Ishikawa (cell line): ENCODE measurements at regions not wholly inside any gene's neighbourhood (a gene's known extent, or its start where the extent isn't known, plus 50 kb on each side); places are given as distances from the start of the nearest gene placed in this dataset.

Source experiments
- EGR1 ChIP-seq: IDR thresholded peaks from 2 replicates; pipeline ENCODE4 v1.6.1; 2012
- MAX ChIP-seq: IDR thresholded peaks from 2 replicates; pipeline ENCODE4 v1.6.1; 2012
- NFIC ChIP-seq: IDR thresholded peaks from 2 replicates; pipeline ENCODE4 v1.6.1; 2012
- RAD21 ChIP-seq: IDR thresholded peaks from 2 replicates; pipeline ENCODE4 v1.6.1; 2012; ENCODE audit warnings: low read depth
- REST ChIP-seq: IDR thresholded peaks from 2 replicates; pipeline ENCODE4 v1.6.1; 2012; ENCODE audit warnings: low read depth, mild to moderate bottlenecking
- TAF1 ChIP-seq: IDR thresholded peaks from 2 replicates; pipeline ENCODE4 v1.6.1; 2012; ENCODE audit warnings: low read depth, mild to moderate bottlenecking
- USF1 ChIP-seq: IDR thresholded peaks from 2 replicates; pipeline ENCODE4 v1.6.1; 2012
- ZBTB7A ChIP-seq: IDR thresholded peaks from 2 replicates; pipeline ENCODE4 v1.6.1; 2012; ENCODE audit warnings: low read depth

- TF ChIP-seq NFIC (no peak), MAX (no peak), REST (no peak), TAF1 (no peak), USF1 (no peak), ZBTB7A (no peak), EGR1 (no peak), RAD21 (no peak)
These were observed 105.0 kb upstream of the NANOS1 start for GRCh38 chr10:118924493-118924892.
